ENCODE measurements at regions not wholly inside any gene's neighbourhood (a gene's known extent, or its start where the extent isn't known, plus 50 kb on each side); places are given as distances from the start of the nearest gene placed in this dataset.

DNA sequence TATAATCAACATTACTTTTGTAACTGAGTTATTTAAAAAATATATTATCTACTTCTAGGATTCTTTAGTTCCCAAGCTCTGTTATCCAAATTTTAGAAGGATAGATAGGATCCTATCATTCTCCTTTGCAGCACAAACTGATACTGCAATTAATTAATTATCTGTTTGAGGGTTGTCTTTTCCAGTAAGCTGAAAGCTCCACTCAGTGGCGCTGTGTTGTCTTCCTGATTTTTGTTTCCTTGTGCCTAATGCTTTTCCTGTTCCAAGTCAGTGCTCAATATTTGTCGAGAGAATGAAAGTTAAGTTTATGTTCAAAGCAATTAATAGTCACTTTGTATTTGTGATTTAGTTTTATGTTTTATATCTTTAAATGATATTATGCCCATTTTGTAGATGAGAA, 107.4 kb upstream of the ANK2 start:
- no peak overlapping the region for H3K4me3 Mint-ChIP-seq
- no peak for DNase-seq
- peaks cover 10% of the 10 kb centered on the region for H3K9me3 Mint-ChIP-seq
- Histone ChIP-seq H3K4me1 (ENCODE audit: control insufficient read depth, insufficient read depth, low read length) (no peaks in the 10 kb centered on the region), H3K27me3 (ENCODE audit: control insufficient read depth, insufficient read depth, low read length, poor library complexity, severe bottlenecking) (no peaks in the 10 kb centered on the region), H3K36me3 (ENCODE audit: control insufficient read depth, insufficient read depth, low read length) (peaks cover 17% of the 10 kb centered on the region), H3K9me3 (ENCODE audit: control insufficient read depth, low read length) (peaks cover 14% of the 10 kb centered on the region), H3K4me3 (ENCODE audit: low read length) (no peak overlapping the region), H3K9ac (ENCODE audit: extremely low read depth, low read length, poor library complexity, severe bottlenecking) (no peak overlapping the region), H3K27ac (ENCODE audit: low read depth, low read length) (no peak overlapping the region)
- peak; percentile 58 for TF ChIP-seq CTCF (conservative IDR thresholded peaks at IDR 0.05)
- H3K4me1 Mint-ChIP-seq = peaks cover 5% of the 10 kb centered on the region
- WGBS, 2 experiments (ENCODE audit: insufficient coverage in 1 of 2, insufficient read length in 1 of 2) = 96% methylated on average over 2 of the region's 2 CpGs; no CpG with 5 or more reads in 1 of the 2 experiments
- no peaks in the 10 kb centered on the region for H3K27me3 Mint-ChIP-seq (ENCODE audit: insufficient read depth)
- no peak overlapping the region for H3K27ac Mint-ChIP-seq
- H3K36me3 Mint-ChIP-seq (ENCODE audit: low read depth) = peaks cover 31% of the 10 kb centered on the region

DNA sequence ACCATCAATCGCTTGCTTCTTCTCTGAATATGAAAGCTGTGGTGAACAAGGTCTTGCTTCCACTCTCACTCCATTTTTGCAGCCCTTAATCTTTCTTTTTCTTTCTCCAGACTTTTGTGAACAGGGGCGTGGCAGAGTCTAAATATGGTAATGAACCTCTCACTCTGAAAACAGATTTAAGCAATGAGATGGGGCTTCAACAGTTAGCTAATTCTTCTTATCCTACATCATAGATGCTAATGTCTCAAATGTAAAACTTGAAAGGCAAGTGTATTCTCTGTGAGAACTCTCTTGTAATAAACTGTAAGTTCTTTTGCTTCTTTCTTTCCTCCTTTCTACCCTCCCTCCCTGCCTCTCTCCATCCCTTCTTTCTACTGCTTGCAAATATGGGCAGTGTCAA, 106.5 kb upstream of the ANK2 start:
- peaks cover 5% of the 10 kb centered on the region for H3K4me1 Mint-ChIP-seq
- TF ChIP-seq CTCF (conservative IDR thresholded peaks at IDR 0.05) = no peak
- Histone ChIP-seq H3K27me3 (ENCODE audit: control insufficient read depth, insufficient read depth, low read length, poor library complexity, severe bottlenecking) (no peaks in the 10 kb centered on the region), H3K9me3 (ENCODE audit: control insufficient read depth, low read length) (peaks cover 14% of the 10 kb centered on the region), H3K4me1 (ENCODE audit: control insufficient read depth, insufficient read depth, low read length) (no peaks in the 10 kb centered on the region), H3K9ac (ENCODE audit: extremely low read depth, low read length, poor library complexity, severe bottlenecking) (no peak overlapping the region), H3K36me3 (ENCODE audit: control insufficient read depth, insufficient read depth, low read length) (peaks cover 11% of the 10 kb centered on the region), H3K27ac (ENCODE audit: low read depth, low read length) (no peak overlapping the region), H3K4me3 (ENCODE audit: low read length) (no peak overlapping the region)
- peaks cover 10% of the 10 kb centered on the region for H3K9me3 Mint-ChIP-seq
- WGBS, 2 experiments (ENCODE audit: insufficient coverage in 1 of 2, insufficient read length in 1 of 2) = 100% methylated on average over 2 of the region's 2 CpGs
- H3K4me3 Mint-ChIP-seq = no peak overlapping the region
- DNase-seq = no peak
- H3K27ac Mint-ChIP-seq = no peak overlapping the region
- no peaks in the 10 kb centered on the region for H3K27me3 Mint-ChIP-seq (ENCODE audit: insufficient read depth)
- peaks cover 30% of the 10 kb centered on the region for H3K36me3 Mint-ChIP-seq (ENCODE audit: low read depth)

- Histone ChIP-seq H3K36me3 (ENCODE audit: control insufficient read depth, insufficient read depth, low read length) (peaks cover 8% of the 10 kb centered on the region), H3K4me1 (ENCODE audit: control insufficient read depth, insufficient read depth, low read length) (peaks cover 3% of the 10 kb centered on the region), H3K27me3 (ENCODE audit: control insufficient read depth, insufficient read depth, low read length, poor library complexity, severe bottlenecking) (no peaks in the 10 kb centered on the region), H3K27ac (ENCODE audit: low read depth, low read length) (no peak overlapping the region), H3K9me3 (ENCODE audit: control insufficient read depth, low read length) (peaks cover 14% of the 10 kb centered on the region), H3K9ac (ENCODE audit: extremely low read depth, low read length, poor library complexity, severe bottlenecking) (no peak overlapping the region), H3K4me3 (ENCODE audit: low read length) (peak overlapping the region; percentile 14)
- peaks cover 8% of the 10 kb centered on the region for H3K4me1 Mint-ChIP-seq
- peaks cover 27% of the 10 kb centered on the region for H3K36me3 Mint-ChIP-seq (ENCODE audit: low read depth)
- peaks cover 10% of the 10 kb centered on the region for H3K9me3 Mint-ChIP-seq
- no peaks in the 10 kb centered on the region for H3K27me3 Mint-ChIP-seq (ENCODE audit: insufficient read depth)
- no peak for TF ChIP-seq CTCF (conservative IDR thresholded peaks at IDR 0.05)
- no peak overlapping the region for H3K27ac Mint-ChIP-seq
- DNase-seq = no peak
- no peak overlapping the region for H3K4me3 Mint-ChIP-seq
Observed at GRCh38 chr4:112944006-112944405, 105.4 kb upstream of the ANK2 start.

Data from endodermal cell (in vitro differentiated cells).